ENCODE measurements at regions not wholly inside any gene's neighbourhood (a gene's known extent, or its start where the extent isn't known, plus 50 kb on each side); places are given as distances from the start of the nearest gene placed in this dataset.

DNA sequence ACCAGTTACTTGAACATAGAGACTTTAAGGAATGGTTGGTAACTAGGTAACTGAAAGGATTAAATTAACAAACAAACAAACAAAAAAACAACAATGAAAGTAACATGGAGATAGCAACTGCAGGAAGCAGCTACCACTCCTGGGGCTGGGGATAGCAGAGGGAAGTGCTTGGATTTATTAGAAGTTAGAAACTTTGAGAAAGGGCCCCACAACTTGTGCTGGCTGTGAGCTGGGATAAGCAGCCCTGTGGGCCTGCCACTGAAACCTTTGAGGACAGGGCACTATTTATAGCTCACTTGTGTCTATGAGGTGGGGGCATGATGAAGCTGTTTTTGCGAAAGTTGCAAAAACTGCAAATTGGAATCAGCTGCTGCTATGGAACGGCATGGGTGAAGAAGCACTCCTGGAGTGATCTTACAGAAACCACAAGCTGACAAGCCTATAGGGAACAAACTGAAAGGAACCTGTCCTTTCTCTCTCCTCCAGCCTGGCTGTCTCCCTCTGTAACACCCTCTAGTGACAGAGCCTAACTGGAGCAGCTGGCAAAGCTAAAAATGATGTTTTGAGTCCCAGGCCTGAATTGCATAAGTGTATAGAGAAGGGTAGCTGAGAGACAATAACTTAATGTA lies 91.4 kb upstream of the RANBP6 start:
- TF ChIP-seq, protein P1, sequence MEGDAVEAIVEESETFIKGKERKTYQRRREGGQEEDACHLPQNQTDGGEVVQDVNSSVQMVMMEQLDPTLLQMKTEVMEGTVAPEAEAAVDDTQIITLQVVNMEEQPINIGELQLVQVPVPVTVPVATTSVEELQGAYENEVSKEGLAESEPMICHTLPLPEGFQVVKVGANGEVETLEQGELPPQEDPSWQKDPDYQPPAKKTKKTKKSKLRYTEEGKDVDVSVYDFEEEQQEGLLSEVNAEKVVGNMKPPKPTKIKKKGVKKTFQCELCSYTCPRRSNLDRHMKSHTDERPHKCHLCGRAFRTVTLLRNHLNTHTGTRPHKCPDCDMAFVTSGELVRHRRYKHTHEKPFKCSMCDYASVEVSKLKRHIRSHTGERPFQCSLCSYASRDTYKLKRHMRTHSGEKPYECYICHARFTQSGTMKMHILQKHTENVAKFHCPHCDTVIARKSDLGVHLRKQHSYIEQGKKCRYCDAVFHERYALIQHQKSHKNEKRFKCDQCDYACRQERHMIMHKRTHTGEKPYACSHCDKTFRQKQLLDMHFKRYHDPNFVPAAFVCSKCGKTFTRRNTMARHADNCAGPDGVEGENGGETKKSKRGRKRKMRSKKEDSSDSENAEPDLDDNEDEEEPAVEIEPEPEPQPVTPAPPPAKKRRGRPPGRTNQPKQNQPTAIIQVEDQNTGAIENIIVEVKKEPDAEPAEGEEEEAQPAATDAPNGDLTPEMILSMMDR (conservative IDR thresholded peaks at IDR 0.05; ENCODE audit: low read depth, low read length): peak; percentile 45
- no peak for TF ChIP-seq EZH2 (IDR thresholded peaks at IDR 0.05; ENCODE audit: borderline replicate concordance, low read depth, low read length, poor library complexity, severe bottlenecking)

All from A673 (cell line).